ENCODE measurements at regions not wholly inside any gene's neighbourhood (a gene's known extent, or its start where the extent isn't known, plus 50 kb on each side); places are given as distances from the start of the nearest gene placed in this dataset.

GRCh38 chr20:24337551-24337950 lies 131.9 kb upstream of the SYNDIG1 start:
- H3K4me3 ChIP-seq (ENCODE audit: low read depth in 2 of 2, low read length in 2 of 2) = no peak overlapping the region
- in situ Hi-C loops (cut with HindIII; ENCODE audit: low pct_unique_long_range_greater_than_20kb, low sequenced_read_pairs) (no loop called here), intact Hi-C loops (cut with micrococcal nuclease; ENCODE audit: unreplicated experiment) (no loop called here)
- no TSS peak for BruUV-seq (replicated peaks)
- no peaks in the 10 kb centered on the region for H3K36me3 ChIP-seq (ENCODE audit: control insufficient read depth, insufficient read depth, low read length)
- ATAC-seq (no peak), DNase-seq (ENCODE audit: low read depth, low spot score) (no peak)
- CTCF ChIA-PET = no interaction called here
- H3K9me3 ChIP-seq (ENCODE audit: control insufficient read depth, insufficient read depth, low read depth, low read length) = no peaks in the 10 kb centered on the region
- no peaks in the 10 kb centered on the region for H3K4me1 ChIP-seq (ENCODE audit: control insufficient read depth, insufficient read depth, low read length)
- H3K27ac ChIP-seq (ENCODE audit: low read length) = no peak overlapping the region
- no peaks in the 10 kb centered on the region for H3K27me3 ChIP-seq (ENCODE audit: control insufficient read depth, insufficient read depth, low read length)
- TF ChIP-seq REST (IDR thresholded peaks at IDR 0.05; ENCODE audit: insufficient read depth in 1 of 2, low read depth in 2 of 2, low read length in 1 of 2) (no peak), SIN3A (IDR thresholded peaks at IDR 0.05; ENCODE audit: borderline replicate concordance, insufficient read depth, low read depth, low read length) (no peak), POLR2AphosphoS5 (IDR thresholded peaks at IDR 0.05; ENCODE audit: low read depth, low read length) (no peak), TCF7L2 (IDR thresholded peaks at IDR 0.05; ENCODE audit: low read depth, low read length) (no peak), CTCF (IDR thresholded peaks at IDR 0.05) (no peak)
- POLR2A ChIA-PET = no interaction called here

GRCh38 chr20:24337069-24337468 lies 132.4 kb upstream of the SYNDIG1 start:
- DNase-seq (ENCODE audit: low read depth, low spot score) (no peak), ATAC-seq (no peak)
- TF ChIP-seq CTCF (IDR thresholded peaks at IDR 0.05) = no peak
- no peak for TF ChIP-seq SIN3A (IDR thresholded peaks at IDR 0.05; ENCODE audit: borderline replicate concordance, insufficient read depth, low read depth, low read length)
- no peak for TF ChIP-seq REST (IDR thresholded peaks at IDR 0.05; ENCODE audit: insufficient read depth in 1 of 2, low read depth in 2 of 2, low read length in 1 of 2)
- no peak for TF ChIP-seq POLR2AphosphoS5 (IDR thresholded peaks at IDR 0.05; ENCODE audit: low read depth, low read length)
- TF ChIP-seq TCF7L2 (IDR thresholded peaks at IDR 0.05; ENCODE audit: low read depth, low read length) = no peak
- H3K4me1 ChIP-seq (ENCODE audit: control insufficient read depth, insufficient read depth, low read length) = no peaks in the 10 kb centered on the region
- intact Hi-C loops (cut with micrococcal nuclease; ENCODE audit: unreplicated experiment) (no loop called here), in situ Hi-C loops (cut with HindIII; ENCODE audit: low pct_unique_long_range_greater_than_20kb, low sequenced_read_pairs) (no loop called here)
- no peaks in the 10 kb centered on the region for H3K27me3 ChIP-seq (ENCODE audit: control insufficient read depth, insufficient read depth, low read length)
- POLR2A ChIA-PET = no interaction called here
- CTCF ChIA-PET = no interaction called here
- no peaks in the 10 kb centered on the region for H3K36me3 ChIP-seq (ENCODE audit: control insufficient read depth, insufficient read depth, low read length)
- H3K27ac ChIP-seq (ENCODE audit: low read length) = no peak overlapping the region
- no peaks in the 10 kb centered on the region for H3K9me3 ChIP-seq (ENCODE audit: control insufficient read depth, insufficient read depth, low read depth, low read length)
- no TSS peak for BruUV-seq (replicated peaks)
- no peak overlapping the region for H3K4me3 ChIP-seq (ENCODE audit: low read depth in 2 of 2, low read length in 2 of 2)
